ENCODE measurements at regions not wholly inside any gene's neighbourhood (a gene's known extent, or its start where the extent isn't known, plus 50 kb on each side); places are given as distances from the start of the nearest gene placed in this dataset.

- Histone ChIP-seq H3K4me3 (ENCODE audit: low read depth in 1 of 2, low read length in 2 of 2) (no peak overlapping the region), H3K27ac (ENCODE audit: low read depth, low read length) (no peak overlapping the region), H3K9ac (ENCODE audit: low read depth in 1 of 2, low read length in 2 of 2) (no peak overlapping the region), H3K36me3 (ENCODE audit: control insufficient read depth in 1 of 2, insufficient read depth in 2 of 2, low read length in 2 of 2) (no peaks in the 10 kb centered on the region), H3K4me1 (ENCODE audit: control insufficient read depth in 1 of 2, insufficient read depth in 2 of 2, low read length in 2 of 2) (no peaks in the 10 kb centered on the region), H3K27me3 (ENCODE audit: control insufficient read depth in 1 of 2, insufficient read depth in 2 of 2, low read length in 2 of 2) (no peaks in the 10 kb centered on the region), H3K9me3 (ENCODE audit: control insufficient read depth in 1 of 2, low read length in 2 of 2) (no peaks in the 10 kb centered on the region)
Measured at GRCh38 chr1:30419831-30420230, 303.6 kb downstream of the MATN1 start.

GRCh38 chr1:30418939-30419720 is 304.3 kb downstream of the MATN1 start:
- Histone ChIP-seq H3K9ac (ENCODE audit: low read depth in 1 of 2, low read length in 2 of 2) (no peak overlapping the region), H3K36me3 (ENCODE audit: control insufficient read depth in 1 of 2, insufficient read depth in 2 of 2, low read length in 2 of 2) (no peaks in the 10 kb centered on the region), H3K4me3 (ENCODE audit: low read depth in 1 of 2, low read length in 2 of 2) (no peak overlapping the region), H3K9me3 (ENCODE audit: control insufficient read depth in 1 of 2, low read length in 2 of 2) (no peaks in the 10 kb centered on the region), H3K27ac (ENCODE audit: low read depth, low read length) (no peak overlapping the region), H3K4me1 (ENCODE audit: control insufficient read depth in 1 of 2, insufficient read depth in 2 of 2, low read length in 2 of 2) (no peaks in the 10 kb centered on the region), H3K27me3 (ENCODE audit: control insufficient read depth in 1 of 2, insufficient read depth in 2 of 2, low read length in 2 of 2) (no peaks in the 10 kb centered on the region)

- Histone ChIP-seq H3K4me1 (ENCODE audit: control insufficient read depth in 1 of 2, insufficient read depth in 2 of 2, low read length in 2 of 2) (no peaks in the 10 kb centered on the region), H3K27ac (ENCODE audit: low read depth, low read length) (no peak overlapping the region), H3K4me3 (ENCODE audit: low read depth in 1 of 2, low read length in 2 of 2) (no peak overlapping the region), H3K36me3 (ENCODE audit: control insufficient read depth in 1 of 2, insufficient read depth in 2 of 2, low read length in 2 of 2) (no peaks in the 10 kb centered on the region), H3K9ac (ENCODE audit: low read depth in 1 of 2, low read length in 2 of 2) (no peak overlapping the region), H3K27me3 (ENCODE audit: control insufficient read depth in 1 of 2, insufficient read depth in 2 of 2, low read length in 2 of 2) (no peaks in the 10 kb centered on the region), H3K9me3 (ENCODE audit: control insufficient read depth in 1 of 2, low read length in 2 of 2) (no peaks in the 10 kb centered on the region)
Measured at GRCh38 chr1:30418061-30418938, 305.1 kb downstream of the MATN1 start.

- Histone ChIP-seq H3K27me3 (ENCODE audit: control insufficient read depth in 1 of 2, insufficient read depth in 2 of 2, low read length in 2 of 2) (no peaks in the 10 kb centered on the region), H3K36me3 (ENCODE audit: control insufficient read depth in 1 of 2, insufficient read depth in 2 of 2, low read length in 2 of 2) (no peaks in the 10 kb centered on the region), H3K4me1 (ENCODE audit: control insufficient read depth in 1 of 2, insufficient read depth in 2 of 2, low read length in 2 of 2) (no peaks in the 10 kb centered on the region), H3K4me3 (ENCODE audit: low read depth in 1 of 2, low read length in 2 of 2) (no peak overlapping the region), H3K27ac (ENCODE audit: low read depth, low read length) (no peak overlapping the region), H3K9me3 (ENCODE audit: control insufficient read depth in 1 of 2, low read length in 2 of 2) (no peaks in the 10 kb centered on the region), H3K9ac (ENCODE audit: low read depth in 1 of 2, low read length in 2 of 2) (no peak overlapping the region)
Measured at GRCh38 chr1:30417701-30418046, 305.7 kb downstream of the MATN1 start.

- no peak overlapping the region for H3K9ac ChIP-seq (ENCODE audit: low read depth in 1 of 2, low read length in 2 of 2)
- H3K4me3 ChIP-seq (ENCODE audit: low read depth in 1 of 2, low read length in 2 of 2), result no peak overlapping the region
- H3K27ac ChIP-seq (ENCODE audit: low read depth, low read length), result no peak overlapping the region
- H3K36me3 ChIP-seq (ENCODE audit: control insufficient read depth in 1 of 2, insufficient read depth in 2 of 2, low read length in 2 of 2), result no peaks in the 10 kb centered on the region
- H3K27me3 ChIP-seq (ENCODE audit: control insufficient read depth in 1 of 2, insufficient read depth in 2 of 2, low read length in 2 of 2), result peaks cover 0 to 1% of the 10 kb centered on the region in 2 donors
- no peaks in the 10 kb centered on the region for H3K4me1 ChIP-seq (ENCODE audit: control insufficient read depth in 1 of 2, insufficient read depth in 2 of 2, low read length in 2 of 2)
- H3K9me3 ChIP-seq (ENCODE audit: control insufficient read depth in 1 of 2, low read length in 2 of 2), result no peaks in the 10 kb centered on the region
Measured at GRCh38 chr1:30417001-30417700, 306.2 kb downstream of the MATN1 start.

- H3K27ac ChIP-seq (ENCODE audit: low read depth, low read length), result no peak overlapping the region
- no peak overlapping the region for H3K4me3 ChIP-seq (ENCODE audit: low read depth in 1 of 2, low read length in 2 of 2)
- H3K9me3 ChIP-seq (ENCODE audit: control insufficient read depth in 1 of 2, low read length in 2 of 2), result no peaks in the 10 kb centered on the region
- no peaks in the 10 kb centered on the region for H3K36me3 ChIP-seq (ENCODE audit: control insufficient read depth in 1 of 2, insufficient read depth in 2 of 2, low read length in 2 of 2)
- H3K9ac ChIP-seq (ENCODE audit: low read depth in 1 of 2, low read length in 2 of 2), result no peak overlapping the region
- no peaks in the 10 kb centered on the region for H3K4me1 ChIP-seq (ENCODE audit: control insufficient read depth in 1 of 2, insufficient read depth in 2 of 2, low read length in 2 of 2)
- H3K27me3 ChIP-seq (ENCODE audit: control insufficient read depth in 1 of 2, insufficient read depth in 2 of 2, low read length in 2 of 2), result peaks cover 0 to 6% of the 10 kb centered on the region in 2 donors
Measured at GRCh38 chr1:30416221-30416820, 307.1 kb downstream of the MATN1 start.

GRCh38 chr1:30415171-30415940 is 308.0 kb downstream of the MATN1 start:
- H3K4me3 ChIP-seq (ENCODE audit: low read depth in 1 of 2, low read length in 2 of 2), result no peak overlapping the region
- peaks cover 0 to 8% of the 10 kb centered on the region in 2 donors for H3K27me3 ChIP-seq (ENCODE audit: control insufficient read depth in 1 of 2, insufficient read depth in 2 of 2, low read length in 2 of 2)
- no peaks in the 10 kb centered on the region for H3K36me3 ChIP-seq (ENCODE audit: control insufficient read depth in 1 of 2, insufficient read depth in 2 of 2, low read length in 2 of 2)
- H3K4me1 ChIP-seq (ENCODE audit: control insufficient read depth in 1 of 2, insufficient read depth in 2 of 2, low read length in 2 of 2), result no peaks in the 10 kb centered on the region
- no peaks in the 10 kb centered on the region for H3K9me3 ChIP-seq (ENCODE audit: control insufficient read depth in 1 of 2, low read length in 2 of 2)
- H3K9ac ChIP-seq (ENCODE audit: low read depth in 1 of 2, low read length in 2 of 2), result no peak overlapping the region
- H3K27ac ChIP-seq (ENCODE audit: low read depth, low read length), result no peak overlapping the region

- Histone ChIP-seq H3K9me3 (ENCODE audit: control insufficient read depth in 1 of 2, low read length in 2 of 2) (no peaks in the 10 kb centered on the region), H3K9ac (ENCODE audit: low read depth in 1 of 2, low read length in 2 of 2) (no peak overlapping the region), H3K27ac (ENCODE audit: low read depth, low read length) (no peak overlapping the region)
Measured at GRCh38 chr1:30414851-30415165, 308.6 kb downstream of the MATN1 start.

GRCh38 chr1:30414086-30414850 is 309.1 kb downstream of the MATN1 start:
- Histone ChIP-seq H3K4me1 (ENCODE audit: control insufficient read depth in 1 of 2, insufficient read depth in 2 of 2, low read length in 2 of 2) (no peaks in the 10 kb centered on the region), H3K9ac (ENCODE audit: low read depth in 1 of 2, low read length in 2 of 2) (no peak overlapping the region), H3K4me3 (ENCODE audit: low read depth in 1 of 2, low read length in 2 of 2) (no peak overlapping the region), H3K27me3 (ENCODE audit: control insufficient read depth in 1 of 2, insufficient read depth in 2 of 2, low read length in 2 of 2) (peaks cover 0 to 8% of the 10 kb centered on the region in 2 donors), H3K36me3 (ENCODE audit: control insufficient read depth in 1 of 2, insufficient read depth in 2 of 2, low read length in 2 of 2) (no peaks in the 10 kb centered on the region), H3K27ac (ENCODE audit: low read depth, low read length) (no peak overlapping the region), H3K9me3 (ENCODE audit: control insufficient read depth in 1 of 2, low read length in 2 of 2) (no peaks in the 10 kb centered on the region)

More at GRCh38 chr1:30414851-30415165, 308.6 kb downstream of the MATN1 start:
- no peaks in the 10 kb centered on the region for H3K4me1 ChIP-seq (ENCODE audit: control insufficient read depth in 1 of 2, insufficient read depth in 2 of 2, low read length in 2 of 2)
- peaks cover 0 to 8% of the 10 kb centered on the region in 2 donors for H3K27me3 ChIP-seq (ENCODE audit: control insufficient read depth in 1 of 2, insufficient read depth in 2 of 2, low read length in 2 of 2)
- H3K4me3 ChIP-seq (ENCODE audit: low read depth in 1 of 2, low read length in 2 of 2), result no peak overlapping the region
- H3K36me3 ChIP-seq (ENCODE audit: control insufficient read depth in 1 of 2, insufficient read depth in 2 of 2, low read length in 2 of 2), result no peaks in the 10 kb centered on the region

All from duodenal mucosa (tissue), 2 donors.